GM12873 (cell line): ENCODE measurements at regions not wholly inside any gene's neighbourhood (a gene's known extent, or its start where the extent isn't known, plus 50 kb on each side); places are given as distances from the start of the nearest gene placed in this dataset.

Experiments
- CTCF ChIP-seq: IDR thresholded peaks from 2 replicates; pipeline ENCODE4 v1.5.1; 2012; ENCODE audit warnings: low read depth, mild to moderate bottlenecking, moderate library complexity, low read length, control low read depth; ENCODE audit not compliant: insufficient read depth; ENCODE audit errors: missing control alignments

GRCh38 chr1:29559056-29559455 lies 322.7 kb downstream of the PTPRU start:
- no peak for TF ChIP-seq CTCF

GRCh38 chr1:29557701-29558600 lies 321.6 kb downstream of the PTPRU start:
- no peak for TF ChIP-seq CTCF

- no peak for TF ChIP-seq CTCF
Observed at GRCh38 chr1:29557066-29557465, 320.7 kb downstream of the PTPRU start.

- no peak for TF ChIP-seq CTCF
Observed at GRCh38 chr1:29556657-29557056, 320.3 kb downstream of the PTPRU start.

GRCh38 chr1:29555043-29555620 lies 318.8 kb downstream of the PTPRU start:
- TF ChIP-seq CTCF: no peak

- no peak for TF ChIP-seq CTCF
Observed at GRCh38 chr1:29554208-29554778, 318.0 kb downstream of the PTPRU start.
